ENCODE measurements at regions not wholly inside any gene's neighbourhood (a gene's known extent, or its start where the extent isn't known, plus 50 kb on each side); places are given as distances from the start of the nearest gene placed in this dataset.

- no peak for TF ChIP-seq POLR2A (IDR thresholded peaks at IDR 0.05; ENCODE audit: low read length)
- no peak for TF ChIP-seq GATA1 (IDR thresholded peaks at IDR 0.05; ENCODE audit: low read depth, low read length)
These were observed 251.2 kb upstream of the ZPLD1 start for GRCh38 chr3:102183623-102184022.

Measured in erythroblast (primary cell).